DMS53 treated with DMSO at 0.1 percent for 48 hours (cell line): ENCODE measurements at regions not wholly inside any gene's neighbourhood (a gene's known extent, or its start where the extent isn't known, plus 50 kb on each side); places are given as distances from the start of the nearest gene placed in this dataset.

Experiments
- DNase-seq: peaks from one replicate; lab custom pipeline; 2025; ENCODE audit not compliant: unreplicated experiment; lab: John Stamatoyannopoulos, UW

GRCh38 chr15:69994429-69995205, 103.1 kb downstream of the TLE3 start:
- DNase-seq, result no peak

- DNase-seq, result no peak
These were observed 101.2 kb downstream of the TLE3 start for GRCh38 chr15:69996321-69997160.

DNA sequence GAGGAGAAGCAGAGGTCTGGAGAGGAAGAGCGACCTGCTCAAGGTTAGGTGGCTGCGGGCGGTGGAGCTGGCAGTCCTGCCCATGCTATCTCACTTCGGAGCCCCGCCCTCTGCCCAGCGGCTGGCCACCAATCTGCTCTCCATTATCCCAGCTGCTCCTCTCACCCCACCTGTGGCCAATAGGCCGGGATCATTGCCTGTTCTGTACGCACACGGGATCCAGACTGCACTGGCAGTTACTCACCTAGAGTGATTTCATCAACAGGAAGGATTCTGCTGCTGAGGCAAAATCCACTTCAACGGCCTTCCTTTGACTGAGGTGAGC, 100.6 kb downstream of the TLE3 start:
- DNase-seq, result peak; percentile 86
